Stimulated activated naive CD4-positive, alpha-beta T cell (primary cell): ENCODE measurements at regions not wholly inside any gene's neighbourhood (a gene's known extent, or its start where the extent isn't known, plus 50 kb on each side); places are given as distances from the start of the nearest gene placed in this dataset.

Experiments used
- DNase-seq, 6 experiments: peaks; one replicate each; lab custom pipeline; 2025; lab: John Stamatoyannopoulos, UW

- no peak for DNase-seq
Measured at GRCh38 chr1:47630346-47630745, 192.5 kb downstream of the FOXD2 start.

- no peak for DNase-seq
Measured at GRCh38 chr1:47631411-47631995, 193.7 kb downstream of the FOXD2 start.

- no peak for DNase-seq
Measured at GRCh38 chr1:47635111-47635510, 197.3 kb downstream of the FOXD2 start.

GRCh38 chr1:47635597-47635996 lies 197.8 kb downstream of the FOXD2 start:
- no peak for DNase-seq

GRCh38 chr1:47637111-47637685 lies 199.4 kb downstream of the FOXD2 start:
- DNase-seq: no peak

GRCh38 chr1:47638240-47638639 lies 200.4 kb downstream of the FOXD2 start:
- DNase-seq: no peak

- DNase-seq: no peak
Measured at GRCh38 chr1:47638713-47639112, 200.9 kb downstream of the FOXD2 start.

- no peak for DNase-seq
Measured at GRCh38 chr1:47643306-47644211, 205.7 kb downstream of the FOXD2 start.

GRCh38 chr1:47644212-47644573 lies 206.3 kb downstream of the FOXD2 start:
- DNase-seq: no peak

- DNase-seq: no peak
Measured at GRCh38 chr1:47645151-47645550, 207.3 kb downstream of the FOXD2 start.

GRCh38 chr1:47646676-47647075 lies 208.8 kb downstream of the FOXD2 start:
- DNase-seq: no peak

- DNase-seq: no peak
Measured at GRCh38 chr1:47647327-47647845, 209.5 kb downstream of the FOXD2 start.

GRCh38 chr1:47650205-47650604 lies 212.4 kb downstream of the FOXD2 start:
- DNase-seq: no peak

- no peak for DNase-seq
Measured at GRCh38 chr1:47650611-47651010, 212.8 kb downstream of the FOXD2 start.

GRCh38 chr1:47651311-47652089 lies 213.7 kb downstream of the FOXD2 start:
- DNase-seq: no peak

- no peak for DNase-seq
Measured at GRCh38 chr1:47655521-47656300, 217.9 kb downstream of the FOXD2 start.

GRCh38 chr1:47656719-47657685 lies 219.2 kb downstream of the FOXD2 start:
- no peak for DNase-seq

- no peak for DNase-seq
Measured at GRCh38 chr1:47658161-47658920, 220.5 kb downstream of the FOXD2 start.

- DNase-seq: no peak
Measured at GRCh38 chr1:47659146-47659545, 221.3 kb downstream of the FOXD2 start.
